A673 (cell line): ENCODE measurements at regions not wholly inside any gene's neighbourhood (a gene's known extent, or its start where the extent isn't known, plus 50 kb on each side); places are given as distances from the start of the nearest gene placed in this dataset.
"Not testable (repeated sequence)": the region's sequence is repeated elsewhere in the genome, so short reads cannot be mapped to it uniquely, and the experiment has no call there.

ENCODE experiments used
- EZH2 ChIP-seq: fragments of 200-600 bp; sonication (generic); IDR thresholded peaks from 2 replicates; pipeline ENCODE4 v1.6.1; 2017; ENCODE audit warnings: borderline replicate concordance, low read depth, mild to moderate bottlenecking, mixed read lengths, antibody characterized with exemption, low read length; ENCODE audit not compliant: poor library complexity, severe bottlenecking
- TF ChIP-seq, protein P1 (sequence below): fragments of 300-800, 200-600 bp; sonication (generic); conservative IDR thresholded peaks from 2 replicates; pipeline ENCODE4 v1.5.1; 2017; ENCODE audit warnings: low read depth, mild to moderate bottlenecking, antibody characterized with exemption, low read length, moderate library complexity, mixed read lengths

DNA sequence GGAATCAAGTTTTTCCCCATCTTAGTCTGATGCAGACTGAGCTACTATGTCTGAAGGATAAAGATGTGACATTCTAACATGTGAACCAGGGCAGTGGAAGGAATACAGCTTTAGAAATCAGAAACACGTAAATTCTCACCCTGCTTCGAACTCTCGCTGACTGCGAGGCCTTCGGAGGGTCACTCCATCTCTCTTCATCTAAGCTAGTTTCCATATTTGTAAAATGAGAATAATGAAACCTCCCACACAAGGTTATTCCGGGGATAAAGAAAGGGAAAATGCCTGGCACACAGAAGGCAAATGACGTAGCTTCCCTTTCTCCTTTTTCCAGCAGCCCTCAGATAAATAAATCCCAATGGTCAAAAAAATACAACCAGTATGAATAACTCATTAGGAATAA, 152.0 kb downstream of the ATP6V0E2 start:
- TF ChIP-seq, protein P1, sequence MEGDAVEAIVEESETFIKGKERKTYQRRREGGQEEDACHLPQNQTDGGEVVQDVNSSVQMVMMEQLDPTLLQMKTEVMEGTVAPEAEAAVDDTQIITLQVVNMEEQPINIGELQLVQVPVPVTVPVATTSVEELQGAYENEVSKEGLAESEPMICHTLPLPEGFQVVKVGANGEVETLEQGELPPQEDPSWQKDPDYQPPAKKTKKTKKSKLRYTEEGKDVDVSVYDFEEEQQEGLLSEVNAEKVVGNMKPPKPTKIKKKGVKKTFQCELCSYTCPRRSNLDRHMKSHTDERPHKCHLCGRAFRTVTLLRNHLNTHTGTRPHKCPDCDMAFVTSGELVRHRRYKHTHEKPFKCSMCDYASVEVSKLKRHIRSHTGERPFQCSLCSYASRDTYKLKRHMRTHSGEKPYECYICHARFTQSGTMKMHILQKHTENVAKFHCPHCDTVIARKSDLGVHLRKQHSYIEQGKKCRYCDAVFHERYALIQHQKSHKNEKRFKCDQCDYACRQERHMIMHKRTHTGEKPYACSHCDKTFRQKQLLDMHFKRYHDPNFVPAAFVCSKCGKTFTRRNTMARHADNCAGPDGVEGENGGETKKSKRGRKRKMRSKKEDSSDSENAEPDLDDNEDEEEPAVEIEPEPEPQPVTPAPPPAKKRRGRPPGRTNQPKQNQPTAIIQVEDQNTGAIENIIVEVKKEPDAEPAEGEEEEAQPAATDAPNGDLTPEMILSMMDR, result not testable (repeated sequence)
- TF ChIP-seq EZH2, result not testable (repeated sequence)
